Lower leg skin (tissue), 4 donors: ENCODE measurements at regions not wholly inside any gene's neighbourhood (a gene's known extent, or its start where the extent isn't known, plus 50 kb on each side); places are given as distances from the start of the nearest gene placed in this dataset.

ENCODE experiments used
- DNase-seq, 2 donors: peaks; one replicate each; pipeline ENCODE4 v3.0.0-alpha.2; 2019; ENCODE audit warnings: low spot score in 2 of 2
- H3K4me3 ChIP-seq: fragments of 200-600 bp; sonication (generic); 2 replicates; pipeline ENCODE4 v1.5.1; 2017; ENCODE audit warnings: mild to moderate bottlenecking, low read depth; ENCODE audit not compliant: poor library complexity, severe bottlenecking
- CTCF ChIP-seq, 3 donors: fragments of 450-650 bp; IDR thresholded peaks; one replicate each; pipeline ENCODE4 v1.5.1; 2016; ENCODE audit warnings: antibody characterized with exemption in 3 of 3, mild to moderate bottlenecking in 3 of 3, moderate library complexity in 2 of 3
- POLR2A ChIP-seq, 2 donors: fragments of 450-650 bp; IDR thresholded peaks; one replicate each; pipeline ENCODE4 v1.6.1; 2016 to 2017; ENCODE audit warnings: antibody characterized with exemption in 2 of 2, mild to moderate bottlenecking in 1 of 2, moderate library complexity in 1 of 2
- WGBS, 2 donors: methylation state at CpG; one replicate each; pipeline ENCODE4 v1.1.5; 2018; 5-methylcytosine and 5-hydroxymethylcytosine counted together
- intact Hi-C: fragments of 100-400 bp; cut with DNase I; formaldehyde crosslinking; loops from one replicate; pipeline ENCODE4 v1.15.0; 2023; ENCODE audit warnings: low total_unique reads

GRCh38 chr14:80080601-80081000 lies 130.7 kb downstream of the DIO2 start:
- DNase-seq, result no peak
- WGBS, 2 donors, result 49 to 62% methylated on average over 4 of the region's 4 CpGs
- TF ChIP-seq CTCF (IDR thresholded peaks at IDR 0.05) (no peak), POLR2A (IDR thresholded peaks at IDR 0.05) (no peak)
- no peak overlapping the region for H3K4me3 ChIP-seq
- intact Hi-C loops, result no loop called here

- TF ChIP-seq POLR2A (IDR thresholded peaks at IDR 0.05) (no peak), CTCF (IDR thresholded peaks at IDR 0.05) (no peak)
- no peak overlapping the region for H3K4me3 ChIP-seq
- intact Hi-C loops, result no loop called here
- no peak for DNase-seq
- WGBS, 2 donors, result 45 to 46% methylated on average over 1 of the region's 1 CpG
Measured at GRCh38 chr14:80078501-80078900, 132.8 kb downstream of the DIO2 start.

GRCh38 chr14:80077262-80077661 lies 134.0 kb downstream of the DIO2 start:
- no peak for DNase-seq
- TF ChIP-seq CTCF (IDR thresholded peaks at IDR 0.05), result no peak
- H3K4me3 ChIP-seq, result no peak overlapping the region
- intact Hi-C loops, result no loop called here

GRCh38 chr14:80074900-80075574 lies 136.3 kb downstream of the DIO2 start:
- TF ChIP-seq POLR2A (IDR thresholded peaks at IDR 0.05), result no peak
- TF ChIP-seq CTCF (IDR thresholded peaks at IDR 0.05), result no peak
- intact Hi-C loops, result no loop called here
- 90 to 94% methylated on average over 2 of the region's 2 CpGs for WGBS, 2 donors
- H3K4me3 ChIP-seq, result no peak overlapping the region
- no peak for DNase-seq

GRCh38 chr14:80059041-80059440 lies 152.3 kb downstream of the DIO2 start:
- intact Hi-C loops, result no loop called here
- DNase-seq, result no peak
- no peak for TF ChIP-seq POLR2A (IDR thresholded peaks at IDR 0.05)
- no peak for TF ChIP-seq CTCF (IDR thresholded peaks at IDR 0.05)
- 92 to 95% methylated on average over 2 of the region's 2 CpGs for WGBS, 2 donors
- H3K4me3 ChIP-seq, result no peak overlapping the region

GRCh38 chr14:80056497-80056801 lies 154.9 kb downstream of the DIO2 start:
- TF ChIP-seq CTCF (IDR thresholded peaks at IDR 0.05) (no peak), POLR2A (IDR thresholded peaks at IDR 0.05) (no peak)
- 25 to 27% methylated on average over 4 of the region's 4 CpGs for WGBS, 2 donors
- intact Hi-C loops, result no loop called here
- H3K4me3 ChIP-seq, result no peak overlapping the region
- no peak for DNase-seq
